HFF-Myc (cell line): ENCODE measurements at regions not wholly inside any gene's neighbourhood (a gene's known extent, or its start where the extent isn't known, plus 50 kb on each side); places are given as distances from the start of the nearest gene placed in this dataset.

ENCODE experiments used
- DNase-seq: peaks from one replicate; pipeline ENCODE4 v3.0.0-alpha.2; 2011; ENCODE audit warnings: low read depth; ENCODE audit errors: extremely low read depth
- H3K4me3 ChIP-seq: replicated peaks from 2 replicates; pipeline ENCODE4 v1.5.1; 2011; ENCODE audit warnings: low read depth, mild to moderate bottlenecking, control low read depth, low read length
- TF ChIP-seq, protein P1 (sequence below): IDR thresholded peaks from 2 replicates; pipeline ENCODE4 v1.5.1; 2012; ENCODE audit warnings: mild to moderate bottlenecking, low read depth, low read length, control low read depth; ENCODE audit errors: missing control alignments

DNA sequence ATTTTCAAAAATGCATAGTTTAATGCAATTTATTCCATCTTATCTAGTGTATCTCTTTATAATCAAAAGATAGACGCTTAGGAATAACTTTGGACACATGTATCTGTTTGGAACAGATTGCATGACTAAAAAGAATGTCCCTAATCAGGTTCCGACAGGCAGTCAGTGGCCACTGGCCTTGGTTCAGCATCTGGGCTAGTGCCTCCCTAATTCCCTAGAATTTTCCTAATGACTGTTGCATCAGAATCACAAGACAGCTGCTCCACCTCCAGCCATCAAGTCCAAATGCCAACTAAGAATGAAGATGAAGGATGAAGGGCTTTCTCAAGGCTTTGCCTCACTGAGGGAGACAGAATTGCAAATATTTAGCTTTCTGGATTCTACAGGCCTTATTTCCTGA is 173.8 kb downstream of the EFNB2 start:
- no peak overlapping the region for H3K4me3 ChIP-seq
- no peak for DNase-seq
- TF ChIP-seq, protein P1, sequence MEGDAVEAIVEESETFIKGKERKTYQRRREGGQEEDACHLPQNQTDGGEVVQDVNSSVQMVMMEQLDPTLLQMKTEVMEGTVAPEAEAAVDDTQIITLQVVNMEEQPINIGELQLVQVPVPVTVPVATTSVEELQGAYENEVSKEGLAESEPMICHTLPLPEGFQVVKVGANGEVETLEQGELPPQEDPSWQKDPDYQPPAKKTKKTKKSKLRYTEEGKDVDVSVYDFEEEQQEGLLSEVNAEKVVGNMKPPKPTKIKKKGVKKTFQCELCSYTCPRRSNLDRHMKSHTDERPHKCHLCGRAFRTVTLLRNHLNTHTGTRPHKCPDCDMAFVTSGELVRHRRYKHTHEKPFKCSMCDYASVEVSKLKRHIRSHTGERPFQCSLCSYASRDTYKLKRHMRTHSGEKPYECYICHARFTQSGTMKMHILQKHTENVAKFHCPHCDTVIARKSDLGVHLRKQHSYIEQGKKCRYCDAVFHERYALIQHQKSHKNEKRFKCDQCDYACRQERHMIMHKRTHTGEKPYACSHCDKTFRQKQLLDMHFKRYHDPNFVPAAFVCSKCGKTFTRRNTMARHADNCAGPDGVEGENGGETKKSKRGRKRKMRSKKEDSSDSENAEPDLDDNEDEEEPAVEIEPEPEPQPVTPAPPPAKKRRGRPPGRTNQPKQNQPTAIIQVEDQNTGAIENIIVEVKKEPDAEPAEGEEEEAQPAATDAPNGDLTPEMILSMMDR = no peak

DNA sequence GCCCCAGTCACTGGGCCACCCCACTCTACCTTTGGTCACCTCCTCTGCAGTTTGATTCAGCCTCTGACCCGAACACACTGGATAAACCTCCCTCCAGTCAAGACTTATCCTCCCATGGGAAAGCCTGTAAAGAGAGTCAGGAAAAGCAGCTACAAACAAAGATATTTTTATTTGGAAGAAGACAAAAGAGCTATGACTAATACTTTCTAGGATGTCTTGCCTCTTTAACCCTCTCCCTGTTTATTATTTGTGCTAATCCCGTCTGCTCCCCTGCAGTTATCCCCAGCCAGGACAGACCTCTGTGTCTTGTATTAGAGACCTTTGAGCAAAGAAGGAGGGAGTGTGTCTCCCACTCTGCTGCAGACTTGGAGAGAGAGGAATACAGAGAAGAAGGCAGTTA is 178.3 kb downstream of the EFNB2 start:
- TF ChIP-seq, protein P1 = no peak
- no peak for DNase-seq
- H3K4me3 ChIP-seq = no peak overlapping the region

DNA sequence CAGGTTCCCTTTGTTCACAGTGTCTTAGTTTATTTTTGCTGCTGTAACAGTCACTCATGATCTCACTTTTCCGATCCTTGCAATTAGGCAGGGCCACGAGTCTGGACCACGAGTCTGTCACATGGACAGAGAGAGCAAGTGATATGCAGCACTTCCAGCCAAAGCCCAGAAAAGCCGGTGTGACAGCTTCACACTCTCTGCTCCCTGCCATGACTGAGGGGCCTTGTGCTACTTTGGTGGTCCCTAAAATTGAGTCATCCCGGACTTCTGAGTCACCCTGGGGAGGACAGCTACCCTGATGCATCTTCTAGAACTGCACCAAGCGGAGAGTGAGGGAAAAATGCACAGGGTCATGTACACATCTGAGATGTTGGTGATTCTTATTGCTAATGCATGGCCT is 179.6 kb downstream of the EFNB2 start:
- TF ChIP-seq, protein P1 = no peak
- DNase-seq = no peak

DNA sequence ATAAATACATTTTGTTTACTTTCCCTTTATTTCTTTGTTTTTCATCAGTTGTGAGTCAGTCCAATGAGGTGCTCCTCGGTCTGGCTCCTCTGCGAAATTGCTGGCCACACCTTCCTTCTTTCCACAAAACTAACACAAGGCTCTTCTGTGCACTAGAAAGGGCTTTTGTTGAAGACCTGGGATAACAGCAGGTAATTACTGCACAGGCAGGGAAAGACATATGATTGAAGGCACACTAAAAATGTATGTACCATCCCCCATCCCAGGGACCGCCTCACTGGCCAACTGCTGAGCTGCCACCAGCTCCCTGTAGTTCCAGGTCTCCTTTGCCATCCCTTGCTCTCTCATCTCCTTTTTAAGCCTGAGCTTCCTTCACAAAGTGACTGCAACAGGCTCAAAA is 180.5 kb downstream of the EFNB2 start:
- TF ChIP-seq, protein P1 = no peak
- no peak for DNase-seq
- no peak overlapping the region for H3K4me3 ChIP-seq

More for the DNA sequence above, 179.6 kb downstream of the EFNB2 start:
- no peak overlapping the region for H3K4me3 ChIP-seq

DNA sequence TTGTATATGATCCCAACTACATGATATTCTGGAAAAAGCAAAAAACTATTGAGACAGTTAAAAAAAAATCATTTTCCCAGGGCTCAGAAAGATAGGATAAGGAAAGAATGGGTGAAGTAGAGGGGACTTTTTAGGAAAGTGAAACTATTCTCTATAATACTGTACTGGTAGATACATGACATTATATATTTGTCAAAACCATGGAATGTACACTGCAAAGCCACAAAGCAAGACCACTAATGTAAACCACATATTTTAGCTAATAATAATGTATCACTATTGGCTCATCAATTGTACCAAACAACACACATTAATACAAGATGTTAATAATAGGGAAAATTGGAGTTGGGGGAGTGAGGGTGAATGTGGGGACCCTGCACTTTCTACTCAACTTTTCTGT is 182.6 kb downstream of the EFNB2 start:
- no peak overlapping the region for H3K4me3 ChIP-seq
- DNase-seq = no peak
- TF ChIP-seq, protein P1 = no peak

DNA sequence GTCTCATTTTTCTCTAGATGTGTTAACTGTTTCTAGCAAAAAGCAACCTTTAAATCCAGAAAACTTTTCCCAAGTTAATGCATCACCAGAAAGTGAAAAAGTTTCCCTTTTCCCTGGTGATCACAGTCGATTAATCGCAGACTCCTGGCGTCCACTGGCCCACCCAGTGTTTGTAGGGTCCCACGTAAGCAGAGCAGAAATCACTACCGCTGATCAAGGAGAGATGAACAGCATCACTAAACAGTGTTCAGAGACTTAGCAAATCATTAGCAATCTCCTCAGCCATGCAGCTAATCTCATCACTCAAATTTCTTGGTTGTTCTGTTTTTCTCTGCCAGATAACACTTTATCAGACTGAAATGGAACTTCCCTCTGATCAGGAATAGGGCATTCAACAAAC is 184.2 kb downstream of the EFNB2 start:
- no peak for DNase-seq
- TF ChIP-seq, protein P1 = no peak
- H3K4me3 ChIP-seq = no peak overlapping the region

DNA sequence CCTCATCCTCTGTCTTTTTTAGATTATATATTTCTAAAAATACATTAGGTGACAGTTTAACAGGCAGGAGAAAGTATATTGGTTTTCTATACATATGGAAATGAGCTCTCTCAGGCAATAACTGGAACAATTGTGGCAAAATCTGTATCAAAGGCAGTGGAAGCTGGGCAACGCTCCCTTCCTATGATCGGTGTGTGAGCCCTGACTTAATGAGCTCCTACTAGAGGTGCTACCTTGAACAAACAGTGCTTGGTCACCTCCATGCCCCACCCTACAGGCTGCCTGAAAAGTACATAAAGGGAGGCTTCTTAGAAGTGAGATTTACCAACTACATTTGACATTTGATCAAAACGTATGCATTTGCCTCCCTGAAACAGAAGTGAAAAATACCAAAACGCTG is 185.3 kb downstream of the EFNB2 start:
- H3K4me3 ChIP-seq = no peak overlapping the region
- TF ChIP-seq, protein P1 = no peak
- no peak for DNase-seq
